ENCODE measurements at regions not wholly inside any gene's neighbourhood (a gene's known extent, or its start where the extent isn't known, plus 50 kb on each side); places are given as distances from the start of the nearest gene placed in this dataset.
"Not testable (repeated sequence)": the region's sequence is repeated elsewhere in the genome, so short reads cannot be mapped to it uniquely, and the experiment has no call there.

GRCh38 chr6:14224359-14225103 is 107.0 kb downstream of the CD83 start:
- POLR2A ChIA-PET: no interaction called here
- Mint-ChIP-seq H3K27ac (no peak overlapping the region), H3K27me3 (no peaks in the 10 kb centered on the region), H3K9me3 (peaks cover 10% of the 10 kb centered on the region), H3K4me3 (no peak overlapping the region), H3K36me3 (ENCODE audit: low read depth) (peaks cover 4% of the 10 kb centered on the region), H3K4me1 (no peaks in the 10 kb centered on the region)
- no peak for DNase-seq
- CTCF ChIA-PET: no interaction called here

DNA sequence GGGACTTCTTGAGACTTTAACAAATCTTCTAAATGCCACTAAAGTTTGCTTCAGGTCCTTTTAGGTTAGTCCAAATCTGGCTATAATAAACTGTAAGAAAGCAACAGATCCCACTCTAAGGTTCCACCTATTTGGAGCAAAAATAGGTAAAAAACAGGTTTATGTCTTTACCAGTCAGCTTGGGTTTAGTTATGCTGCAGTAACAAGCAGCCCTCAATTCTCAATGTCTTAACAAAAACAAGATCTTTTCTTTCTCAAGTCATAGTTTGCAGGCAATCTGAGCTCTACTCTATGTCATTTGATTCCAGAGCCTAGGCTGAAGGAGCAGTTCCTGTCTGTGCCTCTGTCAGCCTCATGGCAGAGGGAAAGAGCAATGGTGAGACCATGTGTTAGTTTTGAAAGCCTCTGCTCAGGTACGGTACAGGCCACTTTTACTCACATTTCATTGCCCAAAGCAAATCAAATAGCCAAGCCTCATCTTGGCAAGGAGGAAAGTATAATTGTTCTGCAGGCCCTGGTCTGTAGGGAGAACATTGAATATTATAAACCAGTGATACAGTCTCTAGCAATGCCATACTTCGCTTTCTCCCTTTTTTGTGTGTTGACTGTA is 108.6 kb downstream of the CD83 start:
- Mint-ChIP-seq H3K4me1 (no peaks in the 10 kb centered on the region), H3K36me3 (ENCODE audit: low read depth) (peaks cover 4% of the 10 kb centered on the region), H3K27ac (no peak overlapping the region), H3K9me3 (peaks cover 10% of the 10 kb centered on the region), H3K27me3 (no peaks in the 10 kb centered on the region), H3K4me3 (no peak overlapping the region)
- ChIA-PET CTCF (no interaction called here), POLR2A (no interaction called here)
- no peak for DNase-seq

DNA sequence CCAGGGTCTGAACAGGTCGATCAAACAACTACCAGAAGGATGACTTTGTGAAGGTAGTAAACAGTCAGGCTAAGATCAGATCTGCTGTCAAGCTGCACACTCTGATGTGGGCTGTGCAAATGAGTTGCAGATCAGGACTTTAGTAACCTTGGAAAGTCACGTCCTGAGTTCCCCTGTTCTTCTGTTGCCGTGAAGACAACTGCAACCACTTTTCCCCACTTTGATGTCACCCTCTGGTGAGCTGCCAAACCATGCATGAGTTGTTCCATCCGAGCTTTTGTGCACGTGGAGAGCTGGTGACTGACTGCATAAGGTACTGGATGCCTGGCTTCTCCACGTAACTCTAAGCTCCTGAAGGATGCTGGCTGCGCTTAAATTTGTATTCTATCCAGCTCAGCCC is 111.0 kb downstream of the CD83 start:
- ChIA-PET POLR2A (no interaction called here), CTCF (no interaction called here)
- H3K27ac Mint-ChIP-seq: no peak overlapping the region
- H3K9me3 Mint-ChIP-seq: peaks cover 10% of the 10 kb centered on the region
- DNase-seq: no peak
- no peaks in the 10 kb centered on the region for H3K27me3 Mint-ChIP-seq
- peaks cover 4% of the 10 kb centered on the region for H3K36me3 Mint-ChIP-seq (ENCODE audit: low read depth)
- H3K4me3 Mint-ChIP-seq: no peak overlapping the region
- peaks cover 3% of the 10 kb centered on the region for H3K4me1 Mint-ChIP-seq

- DNase-seq: no peak
- Mint-ChIP-seq H3K27ac (no peak overlapping the region), H3K36me3 (ENCODE audit: low read depth) (peaks cover 4% of the 10 kb centered on the region), H3K27me3 (no peaks in the 10 kb centered on the region), H3K9me3 (peaks cover 9% of the 10 kb centered on the region), H3K4me1 (peaks cover 3% of the 10 kb centered on the region), H3K4me3 (no peak overlapping the region)
- ChIA-PET CTCF (no interaction called here), POLR2A (interaction anchor here (1.3 kb wide), 1 partner anchor 64 kb away, joined by 4 read pairs; no protein-coding TSS in a partner anchor)
Measured at GRCh38 chr6:14231071-14231483, 113.5 kb downstream of the CD83 start.

DNA sequence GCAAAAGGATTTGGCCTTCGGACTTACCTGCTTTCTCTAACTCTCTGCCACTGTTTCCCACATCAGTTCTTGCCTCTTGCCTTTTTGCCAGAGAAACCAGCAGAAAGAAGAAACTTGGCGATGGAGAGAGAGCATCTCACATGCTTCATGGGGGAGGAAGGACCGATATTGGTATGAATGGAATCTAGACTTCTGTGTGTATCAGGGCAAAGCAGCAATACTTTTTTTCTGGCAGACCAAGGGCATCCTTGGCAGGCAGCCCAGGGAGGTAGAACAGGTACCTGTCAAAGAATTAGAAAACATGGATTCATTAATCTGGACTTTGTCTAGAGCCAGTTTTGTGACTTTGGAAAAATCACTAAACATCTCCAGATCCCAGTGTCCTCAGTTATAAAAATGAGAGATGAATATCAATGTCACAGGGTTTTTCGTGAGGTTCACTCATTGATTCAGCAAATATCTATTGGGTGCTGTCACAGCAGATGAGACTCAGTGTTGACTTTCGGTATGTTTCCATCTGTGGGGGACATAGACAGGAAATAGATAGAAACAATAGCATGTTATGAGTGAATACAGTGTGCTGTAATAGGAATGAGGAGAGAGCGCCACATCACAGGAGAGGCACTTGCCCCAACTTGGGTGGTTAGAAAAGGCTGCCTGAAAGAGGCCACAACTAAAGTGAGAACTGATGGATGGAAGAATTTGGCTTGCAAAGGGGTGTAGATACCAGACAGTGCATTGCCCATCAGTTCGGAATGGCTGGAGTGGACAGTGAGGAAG is 114.1 kb downstream of the CD83 start:
- H3K9me3 Mint-ChIP-seq: peaks cover 5% of the 10 kb centered on the region
- no peaks in the 10 kb centered on the region for H3K27me3 Mint-ChIP-seq
- H3K36me3 Mint-ChIP-seq (ENCODE audit: low read depth): no peaks in the 10 kb centered on the region
- no peak overlapping the region for H3K27ac Mint-ChIP-seq
- peaks cover 3% of the 10 kb centered on the region for H3K4me1 Mint-ChIP-seq
- ChIA-PET CTCF (no interaction called here), POLR2A (no interaction called here)
- no peak for DNase-seq
- no peak overlapping the region for H3K4me3 Mint-ChIP-seq

- no peak overlapping the region for H3K4me3 Mint-ChIP-seq
- CTCF ChIA-PET: no interaction called here
- no peak for DNase-seq
- POLR2A ChIA-PET: no interaction called here
- H3K36me3 Mint-ChIP-seq (ENCODE audit: low read depth): no peaks in the 10 kb centered on the region
- H3K9me3 Mint-ChIP-seq: no peaks in the 10 kb centered on the region
- H3K27ac Mint-ChIP-seq: no peak overlapping the region
- peaks cover 3% of the 10 kb centered on the region for H3K4me1 Mint-ChIP-seq
- H3K27me3 Mint-ChIP-seq: no peaks in the 10 kb centered on the region
Measured at GRCh38 chr6:14232889-14233288, 115.3 kb downstream of the CD83 start.

- Mint-ChIP-seq H3K4me3 (no peak overlapping the region), H3K27ac (no peak overlapping the region), H3K9me3 (no peaks in the 10 kb centered on the region), H3K4me1 (peaks cover 3% of the 10 kb centered on the region), H3K36me3 (ENCODE audit: low read depth) (no peaks in the 10 kb centered on the region), H3K27me3 (no peaks in the 10 kb centered on the region)
- DNase-seq: no peak
- CTCF ChIA-PET: interaction anchor here (0.5 kb wide), 1 partner anchor 688 kb away, joined by 3 read pairs; no protein-coding TSS in a partner anchor
- POLR2A ChIA-PET: no interaction called here
Measured at GRCh38 chr6:14235653-14236356, 118.2 kb downstream of the CD83 start.

DNA sequence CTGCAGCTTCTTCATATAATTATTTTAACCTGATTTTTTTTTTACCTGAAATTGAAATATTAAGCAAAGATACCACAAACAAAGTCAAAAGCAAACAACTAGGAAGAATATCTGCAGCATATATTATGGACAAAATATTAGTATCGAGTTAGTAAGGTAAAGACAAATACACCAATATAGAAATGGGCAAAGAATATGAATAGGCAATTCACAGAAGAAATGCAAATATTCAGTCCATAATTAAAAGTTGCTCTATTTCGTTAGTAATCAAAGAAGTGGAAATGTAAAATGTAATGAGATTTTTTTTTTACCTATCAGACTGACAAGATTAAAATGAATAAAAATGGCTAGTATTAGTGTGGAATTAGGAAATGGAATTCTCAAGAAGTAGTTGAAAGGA is 121.5 kb downstream of the CD83 start:
- H3K4me3 Mint-ChIP-seq: no peak overlapping the region
- peaks cover 5% of the 10 kb centered on the region for H3K4me1 Mint-ChIP-seq
- no peaks in the 10 kb centered on the region for H3K36me3 Mint-ChIP-seq (ENCODE audit: low read depth)
- H3K27me3 Mint-ChIP-seq: no peaks in the 10 kb centered on the region
- no peak overlapping the region for H3K27ac Mint-ChIP-seq
- DNase-seq: no peak
- peaks cover 3% of the 10 kb centered on the region for H3K9me3 Mint-ChIP-seq
- ChIA-PET CTCF (no interaction called here), POLR2A (no interaction called here)

- Mint-ChIP-seq H3K27me3 (no peaks in the 10 kb centered on the region), H3K36me3 (ENCODE audit: low read depth) (no peaks in the 10 kb centered on the region), H3K27ac (no peak overlapping the region), H3K4me1 (peaks cover 5% of the 10 kb centered on the region), H3K9me3 (peaks cover 6% of the 10 kb centered on the region), H3K4me3 (no peak overlapping the region)
- ChIA-PET POLR2A (no interaction called here), CTCF (no interaction called here)
- no peak for DNase-seq
Measured at GRCh38 chr6:14240411-14241166, 123.0 kb downstream of the CD83 start.

DNA sequence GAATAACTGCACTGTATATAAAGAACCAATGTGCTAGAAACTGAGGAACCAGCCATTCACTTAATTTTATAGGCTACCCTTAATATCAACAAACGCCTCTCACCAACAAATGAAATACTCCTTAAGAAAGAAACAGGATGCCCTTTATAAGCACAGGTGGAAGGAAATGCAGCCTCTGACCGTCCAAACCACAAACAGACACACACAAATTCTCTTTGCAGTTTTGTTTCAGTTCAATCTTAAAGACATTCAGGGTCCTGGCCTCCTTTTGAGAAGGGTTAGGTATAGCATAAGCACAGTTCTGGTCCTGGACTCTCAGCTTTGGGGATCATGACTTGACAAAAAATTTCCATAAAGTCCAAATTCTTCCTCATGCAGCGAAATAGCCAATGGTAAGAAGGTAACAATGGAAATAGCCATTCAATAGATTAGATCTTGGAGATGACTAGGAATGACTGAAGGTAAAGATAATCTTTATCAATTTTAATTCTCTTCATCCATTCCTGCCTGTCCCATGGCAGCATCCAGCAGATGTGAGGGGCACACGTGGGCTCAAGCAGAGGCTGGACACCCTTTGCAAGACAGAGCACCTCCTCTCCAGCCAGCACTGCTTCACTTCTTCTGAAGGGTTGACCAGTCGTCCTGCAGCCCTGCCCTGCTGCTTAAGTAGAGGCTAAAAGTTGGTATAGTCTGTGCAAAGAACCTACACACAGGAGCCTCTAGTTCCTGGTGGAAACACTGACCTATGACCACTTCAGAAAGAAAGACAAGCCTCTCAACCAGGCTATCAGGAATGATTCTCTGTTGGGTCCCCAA is 123.9 kb downstream of the CD83 start:
- H3K27ac Mint-ChIP-seq: no peak overlapping the region
- H3K9me3 Mint-ChIP-seq: peaks cover 6% of the 10 kb centered on the region
- no peaks in the 10 kb centered on the region for H3K27me3 Mint-ChIP-seq
- no peak overlapping the region for H3K4me3 Mint-ChIP-seq
- H3K4me1 Mint-ChIP-seq: peaks cover 5% of the 10 kb centered on the region
- POLR2A ChIA-PET: no interaction called here
- DNase-seq: no peak
- CTCF ChIA-PET: no interaction called here
- H3K36me3 Mint-ChIP-seq (ENCODE audit: low read depth): no peaks in the 10 kb centered on the region

DNA sequence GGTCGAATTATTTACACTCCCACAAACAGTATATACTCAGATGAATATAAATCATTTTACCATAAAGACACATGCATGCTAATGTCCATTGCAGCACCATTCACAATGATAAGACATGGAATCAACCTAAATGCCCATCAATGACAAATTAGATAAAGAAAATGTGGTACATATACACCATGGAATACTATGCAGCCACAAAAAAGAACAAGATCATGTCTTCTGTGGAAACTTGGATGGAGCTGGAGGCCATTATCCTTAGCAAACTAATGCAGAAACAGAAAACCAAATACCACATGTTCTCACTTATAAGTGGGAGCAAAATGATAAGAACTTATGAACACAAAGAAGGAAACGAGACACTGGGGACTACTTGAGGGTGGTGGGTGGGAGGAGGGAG is 125.3 kb downstream of the CD83 start:
- H3K9me3 Mint-ChIP-seq; H3K4me1 Mint-ChIP-seq; H3K27ac Mint-ChIP-seq; POLR2A ChIA-PET; H3K27me3 Mint-ChIP-seq; CTCF ChIA-PET; H3K4me3 Mint-ChIP-seq; DNase-seq; H3K36me3 Mint-ChIP-seq (ENCODE audit: low read depth): not testable (repeated sequence)

DNA sequence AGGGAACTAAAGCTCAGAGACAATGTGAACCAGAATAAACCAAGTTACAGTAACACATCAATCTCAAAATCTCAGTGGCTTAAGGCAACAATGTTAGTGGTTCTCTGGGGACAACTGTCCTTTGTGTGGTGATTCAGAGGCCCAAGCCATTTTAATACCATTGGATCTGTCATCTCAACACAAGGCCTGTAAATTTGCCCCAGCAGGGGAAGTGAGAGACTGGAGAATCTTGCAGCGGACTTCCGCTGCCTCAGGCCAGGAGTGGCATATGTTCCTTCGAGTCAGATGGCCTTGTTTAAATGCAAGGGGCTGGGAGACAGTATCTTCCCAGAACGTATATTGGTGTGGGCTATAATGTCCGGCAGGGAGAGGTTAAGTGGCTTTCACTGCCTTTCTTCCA is 126.0 kb downstream of the CD83 start:
- H3K27ac Mint-ChIP-seq: no peak overlapping the region
- ChIA-PET POLR2A (no interaction called here), CTCF (no interaction called here)
- peaks cover 6% of the 10 kb centered on the region for H3K9me3 Mint-ChIP-seq
- no peaks in the 10 kb centered on the region for H3K27me3 Mint-ChIP-seq
- H3K36me3 Mint-ChIP-seq (ENCODE audit: low read depth): no peaks in the 10 kb centered on the region
- no peak overlapping the region for H3K4me3 Mint-ChIP-seq
- peaks cover 5% of the 10 kb centered on the region for H3K4me1 Mint-ChIP-seq
- DNase-seq: no peak

All from activated CD4-positive, alpha-beta memory T cell treated with anti-CD3 and anti-CD28 coated beads, Interleukin-2, amount 10 ng/mL, durations not matched to agents 7 days and 5 days (primary cell).